ENCODE measurements at regions not wholly inside any gene's neighbourhood (a gene's known extent, or its start where the extent isn't known, plus 50 kb on each side); places are given as distances from the start of the nearest gene placed in this dataset.
"Not testable (repeated sequence)": the region's sequence is repeated elsewhere in the genome, so short reads cannot be mapped to it uniquely, and the experiment has no call there.

- FAIRE-seq: no peak
Measured at GRCh38 chr7:68610701-68611100, 987.6 kb upstream of the AUTS2 start.

DNA sequence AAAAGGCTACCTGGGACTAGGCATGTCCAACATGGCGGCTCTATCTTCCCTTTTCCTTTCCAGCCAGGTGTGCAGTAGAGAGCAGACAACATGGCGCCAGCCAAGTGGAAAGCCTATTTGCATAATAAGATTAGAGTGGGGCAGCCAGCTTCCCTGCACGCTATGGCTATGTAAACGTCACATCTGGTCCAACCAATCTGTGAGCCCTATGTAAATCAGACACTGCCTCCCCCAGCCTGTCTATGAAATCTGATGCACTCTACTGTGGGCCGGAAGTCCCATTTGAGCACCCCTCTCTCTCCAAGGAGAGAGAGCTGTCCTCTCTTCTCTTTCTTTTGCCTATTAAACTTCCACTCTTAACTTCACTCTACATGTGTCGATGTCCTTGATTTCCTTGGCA, 984.9 kb upstream of the AUTS2 start:
- FAIRE-seq: no peak

DNA sequence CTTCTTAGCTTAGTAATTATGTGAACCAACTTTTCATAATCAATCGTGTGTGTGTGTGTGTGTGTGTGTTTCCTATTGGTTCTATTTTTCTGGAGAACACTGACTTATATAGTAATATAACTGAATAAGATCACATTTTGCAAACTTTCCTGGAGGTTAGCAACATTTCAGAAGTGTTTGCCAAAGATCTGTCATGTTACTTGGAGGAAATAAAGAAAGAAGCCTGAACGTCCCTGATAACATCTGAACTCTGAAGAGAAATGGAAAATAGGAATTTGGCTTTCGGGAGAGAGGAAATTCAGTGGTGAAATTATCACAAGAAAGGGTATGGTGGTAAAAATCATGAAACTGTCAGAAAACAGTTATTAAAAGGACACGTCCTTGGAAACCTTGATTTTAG, 984.4 kb upstream of the AUTS2 start:
- no peak for FAIRE-seq

GRCh38 chr7:68619526-68619925, 978.7 kb upstream of the AUTS2 start:
- no peak for FAIRE-seq

GRCh38 chr7:68622500-68622899, 975.8 kb upstream of the AUTS2 start:
- no peak for FAIRE-seq

GRCh38 chr7:68623030-68623429, 975.2 kb upstream of the AUTS2 start:
- FAIRE-seq: no peak

DNA sequence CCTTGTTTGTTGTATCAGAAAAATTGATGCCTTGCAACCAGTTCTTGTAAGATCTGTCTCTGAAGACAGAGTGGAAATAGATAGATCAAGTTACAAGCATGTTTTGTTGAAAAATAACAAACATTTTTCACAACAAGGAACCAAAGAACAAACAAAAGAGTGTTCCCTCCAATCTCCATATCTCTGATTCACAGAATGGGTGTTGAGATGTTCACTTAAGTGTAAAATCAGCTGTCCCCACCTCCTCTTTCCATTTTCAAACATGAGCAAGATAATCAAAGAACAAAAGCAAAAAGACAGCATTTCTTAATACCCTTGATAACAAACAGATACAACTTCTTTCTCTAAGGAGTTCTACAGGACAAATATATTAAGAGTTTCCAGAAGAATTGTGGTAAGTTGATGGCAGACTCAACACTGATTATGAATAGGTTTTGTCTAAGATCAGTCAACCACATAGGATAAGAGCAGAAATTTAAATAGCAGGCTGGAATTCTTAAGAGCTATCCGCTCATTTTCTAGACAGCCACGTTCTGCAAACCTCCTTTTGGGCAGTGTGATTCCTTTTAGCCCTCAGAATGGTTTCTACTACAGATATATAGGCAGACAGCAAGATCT, 970.9 kb upstream of the AUTS2 start:
- no peak for FAIRE-seq

- FAIRE-seq: not testable (repeated sequence)
Measured at GRCh38 chr7:68630914-68631313, 967.4 kb upstream of the AUTS2 start.

GRCh38 chr7:68640103-68640502, 958.2 kb upstream of the AUTS2 start:
- peak; percentile 97 for FAIRE-seq

- FAIRE-seq: peak; percentile 28
Measured at GRCh38 chr7:68642727-68643126, 955.5 kb upstream of the AUTS2 start.

DNA sequence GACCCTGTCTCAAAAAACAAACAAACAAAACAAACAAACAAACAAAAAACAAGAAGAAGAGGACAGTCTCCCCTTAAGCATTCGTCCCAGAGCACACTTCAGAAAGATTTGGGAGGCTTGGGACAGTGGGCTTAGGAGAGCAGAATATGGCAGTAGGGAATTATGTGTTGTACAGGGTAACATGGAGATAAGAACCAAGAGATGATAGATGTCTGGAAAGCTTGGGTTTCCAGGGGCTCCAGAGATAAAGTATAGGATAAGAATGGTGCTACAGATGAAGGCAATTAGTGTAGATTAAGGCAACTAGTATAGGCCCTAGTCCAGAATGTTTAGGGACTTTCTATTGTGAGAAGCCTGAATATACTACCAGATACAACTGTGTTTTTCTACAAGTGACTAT, 934.9 kb upstream of the AUTS2 start:
- FAIRE-seq: no peak

- FAIRE-seq: no peak
Measured at GRCh38 chr7:68671046-68671445, 927.2 kb upstream of the AUTS2 start.

- no peak for FAIRE-seq
Measured at GRCh38 chr7:68671671-68672070, 926.6 kb upstream of the AUTS2 start.

GRCh38 chr7:68674826-68675225, 923.4 kb upstream of the AUTS2 start:
- no peak for FAIRE-seq

GRCh38 chr7:68676813-68677535, 921.3 kb upstream of the AUTS2 start:
- FAIRE-seq: no peak

GRCh38 chr7:68678196-68678595, 920.1 kb upstream of the AUTS2 start:
- no peak for FAIRE-seq

- FAIRE-seq: no peak
Measured at GRCh38 chr7:68679459-68680234, 918.6 kb upstream of the AUTS2 start.

DNA sequence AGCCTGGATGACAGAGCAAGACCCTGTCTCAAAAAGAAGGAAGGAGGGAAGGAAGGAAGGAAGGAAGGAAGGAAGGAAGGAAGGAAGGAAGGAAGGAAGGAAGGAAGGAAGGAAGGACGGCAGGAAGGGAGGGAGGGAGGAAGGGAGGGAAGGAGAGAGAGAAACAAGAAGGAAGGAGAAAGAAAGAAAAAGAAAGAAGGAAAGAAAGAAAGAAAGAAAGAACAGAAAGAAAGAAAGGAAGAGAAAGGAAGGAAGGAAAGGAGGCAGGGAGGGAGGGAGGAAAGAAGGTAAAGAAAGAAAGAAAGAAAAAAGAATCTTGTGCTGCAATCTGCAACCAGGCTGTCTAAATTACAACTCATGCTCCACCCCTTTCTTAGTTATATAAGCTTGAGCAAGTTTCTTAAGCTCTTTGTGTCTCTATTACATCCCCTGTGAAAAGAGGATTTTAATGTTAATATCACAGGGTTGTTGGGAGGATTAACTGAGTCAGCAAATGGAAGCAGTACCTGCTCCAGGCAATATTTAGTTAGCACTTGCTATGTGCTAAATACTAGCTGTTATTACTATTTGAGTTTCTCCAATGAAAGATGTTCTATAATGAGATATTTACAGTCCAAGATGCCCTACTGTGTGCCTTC, 917.9 kb upstream of the AUTS2 start:
- FAIRE-seq: no peak

- FAIRE-seq: no peak
Measured at GRCh38 chr7:68682910-68683309, 915.4 kb upstream of the AUTS2 start.

- FAIRE-seq: no peak
Measured at GRCh38 chr7:68684246-68684839, 913.9 kb upstream of the AUTS2 start.

GRCh38 chr7:68684996-68685395, 913.3 kb upstream of the AUTS2 start:
- FAIRE-seq: no peak

DNA sequence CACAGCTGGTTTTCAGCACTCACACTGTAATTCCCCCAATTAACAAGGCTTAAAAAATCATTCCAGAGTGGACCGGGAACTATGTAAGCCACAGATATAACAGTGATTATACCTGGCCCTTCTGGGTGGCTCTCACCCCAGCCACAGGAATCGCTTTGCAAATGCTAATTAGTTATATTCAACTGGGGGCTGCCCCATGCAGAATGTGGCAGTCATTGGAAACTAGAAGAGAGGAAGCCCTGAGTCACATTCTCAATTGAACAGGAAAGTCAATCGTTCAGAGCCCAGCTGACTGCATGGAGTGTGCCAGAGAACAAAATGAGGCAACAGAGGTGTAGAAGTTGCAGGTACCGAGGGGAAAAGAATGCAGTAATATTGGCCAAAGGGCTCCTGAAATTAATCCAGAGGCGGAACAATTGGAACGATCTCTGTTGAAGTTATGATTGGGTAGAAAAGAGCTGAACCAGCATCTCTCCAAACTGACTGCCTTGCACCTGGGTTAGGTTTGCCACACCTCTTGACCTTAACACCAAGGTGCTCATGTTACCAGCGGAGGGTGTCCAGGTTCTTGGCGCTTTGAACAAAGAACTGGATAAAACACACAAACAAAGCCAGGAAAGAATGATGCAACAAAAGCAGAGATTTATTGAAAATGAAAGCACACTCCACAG, 909.7 kb upstream of the AUTS2 start:
- FAIRE-seq: no peak

DNA sequence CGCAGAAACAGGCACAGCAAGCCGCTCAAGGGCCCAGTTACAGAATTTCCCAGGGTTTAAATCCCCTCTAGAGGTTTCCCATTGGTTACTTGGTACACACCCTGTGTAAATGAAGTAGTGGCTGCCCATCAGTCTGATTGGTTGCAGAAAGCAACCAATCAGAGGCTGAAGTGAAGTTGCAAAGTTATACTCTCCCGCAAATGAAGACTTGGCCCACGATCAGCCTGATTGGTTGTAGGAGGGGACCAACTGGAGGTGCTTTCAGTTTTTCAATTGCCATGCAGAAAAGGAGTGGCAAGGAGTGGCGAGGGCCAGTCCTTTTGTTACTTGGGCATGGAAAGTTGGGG, 909.2 kb upstream of the AUTS2 start:
- no peak for FAIRE-seq
